GM12865 (cell line): ENCODE measurements at regions not wholly inside any gene's neighbourhood (a gene's known extent, or its start where the extent isn't known, plus 50 kb on each side); places are given as distances from the start of the nearest gene placed in this dataset.

Experiments used
- DNase-seq: peaks from one replicate; pipeline ENCODE4 v3.0.0; 2010; ENCODE audit warnings: low read depth
- H3K4me3 ChIP-seq: 2 replicates; pipeline ENCODE4 v1.5.1; 2011; ENCODE audit warnings: mild to moderate bottlenecking, low read depth, low read length, control low read depth
- CTCF ChIP-seq: IDR thresholded peaks from 2 replicates; pipeline ENCODE4 v1.5.1; 2011; ENCODE audit warnings: low read length, control low read depth, low read depth, inconsistent platforms; ENCODE audit not compliant: insufficient read depth; ENCODE audit errors: missing control alignments

- TF ChIP-seq CTCF = no peak
- no peak overlapping the region for H3K4me3 ChIP-seq
- DNase-seq = no peak
Observed at GRCh38 chr20:50429412-50429811, 80.8 kb upstream of the PTPN1 start.

GRCh38 chr20:50431066-50431450 lies 79.1 kb upstream of the PTPN1 start:
- no peak for DNase-seq
- H3K4me3 ChIP-seq = no peak overlapping the region
- no peak for TF ChIP-seq CTCF

DNA sequence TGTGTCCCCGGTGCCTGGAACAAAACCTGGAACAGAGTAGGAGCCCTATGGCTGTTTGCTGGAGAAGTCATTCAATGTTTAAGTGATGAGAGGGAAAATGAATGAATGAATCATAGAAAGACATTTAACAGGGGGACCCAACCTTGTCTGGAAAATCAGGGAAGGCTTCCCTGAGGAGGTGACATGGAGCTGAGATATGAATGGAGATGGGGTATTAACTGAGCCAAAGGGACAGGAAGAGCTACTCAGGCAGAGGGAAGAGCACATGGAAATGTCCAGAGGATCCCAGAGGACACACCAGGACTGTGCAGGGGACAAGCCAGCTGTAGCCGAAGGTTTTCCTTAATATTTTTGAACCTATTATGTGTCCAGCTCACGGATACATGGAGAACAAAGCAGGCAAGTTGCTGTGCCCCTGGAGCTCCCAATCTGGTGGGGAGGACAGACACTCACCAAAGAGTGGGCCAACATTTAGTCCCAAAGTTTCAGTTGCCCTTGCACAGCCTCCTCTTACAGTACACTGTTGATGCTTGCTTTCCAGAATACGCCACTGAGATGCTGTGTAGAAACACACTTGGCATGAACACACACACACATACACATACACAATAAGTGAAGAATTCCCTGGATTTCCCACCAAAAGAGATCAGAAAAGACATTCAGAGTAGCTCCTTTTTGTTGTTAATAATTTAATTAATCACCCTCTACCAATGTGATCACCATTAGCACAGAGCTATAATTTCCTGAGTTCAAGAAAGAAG lies 77.0 kb upstream of the PTPN1 start:
- no peak overlapping the region for H3K4me3 ChIP-seq
- no peak for TF ChIP-seq CTCF
- DNase-seq = no peak

GRCh38 chr20:50434321-50434652 lies 75.9 kb upstream of the PTPN1 start:
- no peak for DNase-seq
- no peak overlapping the region for H3K4me3 ChIP-seq
- TF ChIP-seq CTCF = no peak

DNA sequence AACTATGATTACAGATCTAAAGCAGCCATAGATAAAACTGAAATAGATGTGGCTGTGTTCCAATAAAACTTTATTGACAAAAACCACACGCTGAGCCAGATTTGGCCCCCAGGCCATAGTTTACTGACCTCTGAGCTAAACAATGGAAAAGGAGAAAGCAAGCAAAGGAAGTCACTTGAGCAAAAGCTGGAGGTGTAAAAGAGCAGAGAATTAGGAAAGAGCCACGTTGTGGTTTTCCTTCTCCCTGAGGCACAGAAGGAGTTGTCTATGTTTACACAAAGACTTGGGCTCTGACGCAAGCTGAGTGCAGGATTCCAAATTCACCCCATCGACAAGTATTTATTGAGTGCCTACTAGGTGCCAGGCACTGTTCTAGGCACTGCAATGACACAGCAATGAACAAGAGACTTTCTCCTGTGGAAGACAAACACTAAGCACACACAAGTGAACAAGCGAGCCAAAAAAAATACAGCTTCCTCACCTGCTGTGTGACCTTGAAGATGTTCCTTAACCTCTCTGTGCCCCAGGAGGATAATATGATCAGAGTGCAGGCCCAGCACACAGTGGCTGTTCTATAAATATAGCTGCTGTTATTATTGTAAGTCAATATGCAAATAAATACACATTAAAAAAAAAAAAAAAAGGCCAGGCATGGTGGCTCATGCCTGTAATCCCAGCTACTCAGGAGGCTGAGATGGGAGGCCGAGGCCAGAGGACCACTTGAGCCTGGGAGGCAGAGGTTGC lies 75.4 kb upstream of the PTPN1 start:
- TF ChIP-seq CTCF = no peak
- DNase-seq = no peak
- H3K4me3 ChIP-seq = no peak overlapping the region

- no peak for DNase-seq
- no peak for TF ChIP-seq CTCF
- no peak overlapping the region for H3K4me3 ChIP-seq
Observed at GRCh38 chr20:50435397-50436051, 74.7 kb upstream of the PTPN1 start.
